Liver (tissue), 3 donors: ENCODE measurements at regions not wholly inside any gene's neighbourhood (a gene's known extent, or its start where the extent isn't known, plus 50 kb on each side); places are given as distances from the start of the nearest gene placed in this dataset.

Experiments
- CTCF ChIP-seq: fragments of 150-350 bp; IDR thresholded peaks from 2 replicates; pipeline ENCODE4 v1.5.1; 2017; ENCODE audit warnings: improper control_type of control experiment, low read depth, low read length; ENCODE audit not compliant: missing input control
- GABPA ChIP-seq, 2 donors: IDR thresholded peaks in 1 of 2; conservative IDR thresholded peaks in 1 of 2; 2 replicates each; pipeline ENCODE4 v1.6.1; 2016; ENCODE audit warnings: antibody characterized with exemption in 2 of 2, mild to moderate bottlenecking in 1 of 2, moderate library complexity in 1 of 2
- JUND ChIP-seq, 2 donors: IDR thresholded peaks; 2 replicates each; pipeline ENCODE4 v1.6.1; 2016; ENCODE audit warnings: antibody characterized with exemption in 2 of 2
- RAD21 ChIP-seq, 2 donors: IDR thresholded peaks; 2 replicates each; pipeline ENCODE4 v1.6.1; 2016; ENCODE audit warnings: antibody characterized with exemption in 2 of 2, mild to moderate bottlenecking in 2 of 2
- YY1 ChIP-seq: IDR thresholded peaks from 2 replicates; pipeline ENCODE4 v1.6.1; 2016; ENCODE audit warnings: antibody characterized with exemption, mild to moderate bottlenecking
- TF ChIP-seq, protein P1 (sequence below): IDR thresholded peaks from 2 replicates; pipeline ENCODE4 v1.6.1; 2016; ENCODE audit warnings: antibody characterized with exemption
- TF ChIP-seq, protein P2 (sequence below): IDR thresholded peaks from 2 replicates; pipeline ENCODE4 v1.6.1; 2016; ENCODE audit warnings: antibody characterized with exemption, mild to moderate bottlenecking
- donor health status: healthy.
- donor health status: healthy.

DNA sequence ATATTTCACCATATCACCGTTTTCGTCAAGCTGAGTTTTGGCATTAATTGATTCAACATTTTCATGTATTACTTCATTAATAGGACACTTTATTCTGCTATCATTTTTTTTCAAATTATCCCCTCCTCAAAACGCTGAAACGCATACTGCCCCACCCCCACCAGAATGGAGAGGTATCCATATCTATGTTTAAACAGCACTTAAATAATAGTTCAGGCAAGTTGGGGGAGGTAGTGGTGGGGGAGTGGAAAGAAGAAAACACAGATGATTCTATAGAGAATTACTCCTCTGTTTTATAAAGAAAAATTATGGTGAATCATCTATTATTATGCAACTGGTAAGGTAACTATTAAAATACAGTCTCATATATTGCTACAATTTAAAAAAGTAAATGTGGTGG is 314.4 kb upstream of the ZEB2 start:
- TF ChIP-seq YY1 = no peak
- TF ChIP-seq CTCF = no peak
- TF ChIP-seq, protein P1, sequence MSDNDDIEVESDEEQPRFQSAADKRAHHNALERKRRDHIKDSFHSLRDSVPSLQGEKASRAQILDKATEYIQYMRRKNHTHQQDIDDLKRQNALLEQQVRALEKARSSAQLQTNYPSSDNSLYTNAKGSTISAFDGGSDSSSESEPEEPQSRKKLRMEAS = no peak
- TF ChIP-seq, protein P2, sequence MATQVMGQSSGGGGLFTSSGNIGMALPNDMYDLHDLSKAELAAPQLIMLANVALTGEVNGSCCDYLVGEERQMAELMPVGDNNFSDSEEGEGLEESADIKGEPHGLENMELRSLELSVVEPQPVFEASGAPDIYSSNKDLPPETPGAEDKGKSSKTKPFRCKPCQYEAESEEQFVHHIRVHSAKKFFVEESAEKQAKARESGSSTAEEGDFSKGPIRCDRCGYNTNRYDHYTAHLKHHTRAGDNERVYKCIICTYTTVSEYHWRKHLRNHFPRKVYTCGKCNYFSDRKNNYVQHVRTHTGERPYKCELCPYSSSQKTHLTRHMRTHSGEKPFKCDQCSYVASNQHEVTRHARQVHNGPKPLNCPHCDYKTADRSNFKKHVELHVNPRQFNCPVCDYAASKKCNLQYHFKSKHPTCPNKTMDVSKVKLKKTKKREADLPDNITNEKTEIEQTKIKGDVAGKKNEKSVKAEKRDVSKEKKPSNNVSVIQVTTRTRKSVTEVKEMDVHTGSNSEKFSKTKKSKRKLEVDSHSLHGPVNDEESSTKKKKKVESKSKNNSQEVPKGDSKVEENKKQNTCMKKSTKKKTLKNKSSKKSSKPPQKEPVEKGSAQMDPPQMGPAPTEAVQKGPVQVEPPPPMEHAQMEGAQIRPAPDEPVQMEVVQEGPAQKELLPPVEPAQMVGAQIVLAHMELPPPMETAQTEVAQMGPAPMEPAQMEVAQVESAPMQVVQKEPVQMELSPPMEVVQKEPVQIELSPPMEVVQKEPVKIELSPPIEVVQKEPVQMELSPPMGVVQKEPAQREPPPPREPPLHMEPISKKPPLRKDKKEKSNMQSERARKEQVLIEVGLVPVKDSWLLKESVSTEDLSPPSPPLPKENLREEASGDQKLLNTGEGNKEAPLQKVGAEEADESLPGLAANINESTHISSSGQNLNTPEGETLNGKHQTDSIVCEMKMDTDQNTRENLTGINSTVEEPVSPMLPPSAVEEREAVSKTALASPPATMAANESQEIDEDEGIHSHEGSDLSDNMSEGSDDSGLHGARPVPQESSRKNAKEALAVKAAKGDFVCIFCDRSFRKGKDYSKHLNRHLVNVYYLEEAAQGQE = no peak
- no peak for TF ChIP-seq RAD21 (IDR thresholded peaks at IDR 0.05)
- TF ChIP-seq GABPA (IDR thresholded peaks at IDR 0.05 in 1 of 2, conservative IDR thresholded peaks at IDR 0.05 in 1 of 2) = no peak
- TF ChIP-seq JUND (IDR thresholded peaks at IDR 0.05) = no peak
